GF-D8 (cell line): ENCODE measurements at regions not wholly inside any gene's neighbourhood (a gene's known extent, or its start where the extent isn't known, plus 50 kb on each side); places are given as distances from the start of the nearest gene placed in this dataset.
"Not testable (repeated sequence)": the region's sequence is repeated elsewhere in the genome, so short reads cannot be mapped to it uniquely, and the experiment has no call there.

Source experiments
- DNase-seq: peaks from one replicate; lab custom pipeline; 2025; lab: John Stamatoyannopoulos, UW

DNA sequence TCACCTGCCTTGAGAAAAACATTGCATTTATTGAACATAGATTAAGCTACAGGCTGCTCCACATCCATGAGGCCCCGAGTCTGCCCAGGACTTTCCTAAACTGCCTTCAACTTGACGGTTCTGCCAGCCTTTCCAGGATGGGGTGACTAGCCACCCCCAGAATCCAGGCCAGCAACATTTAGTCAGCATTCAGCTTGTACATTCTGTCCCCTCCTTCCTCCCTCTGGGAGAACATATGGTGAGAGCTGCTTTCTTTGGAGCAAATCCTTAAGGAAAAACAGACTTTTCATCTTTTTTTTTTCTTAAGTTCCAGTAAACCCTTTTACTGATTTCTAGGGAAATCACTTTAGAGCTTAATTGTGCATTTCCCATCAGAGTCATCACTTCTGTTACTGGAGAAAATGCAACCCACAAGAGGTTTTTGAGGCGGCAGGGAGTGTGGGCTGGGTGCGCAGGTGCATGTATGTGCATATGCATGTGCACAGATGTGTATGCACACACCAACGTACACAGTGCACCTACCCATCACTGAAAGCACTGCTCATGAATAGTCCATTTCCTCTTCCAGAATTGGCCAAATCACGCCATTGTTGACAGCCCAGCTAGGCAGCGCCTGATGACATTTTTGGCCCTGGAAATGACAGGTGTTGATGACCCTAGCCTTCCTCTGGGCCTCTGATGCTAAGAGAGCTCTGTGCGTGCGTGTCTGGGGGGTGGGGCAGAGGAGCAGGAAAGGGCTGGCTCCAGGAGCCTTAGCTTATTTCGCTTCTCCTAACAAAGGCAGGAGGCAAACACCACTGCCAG lies 145.6 kb downstream of the HSD17B3 start:
- no peak for DNase-seq

DNA sequence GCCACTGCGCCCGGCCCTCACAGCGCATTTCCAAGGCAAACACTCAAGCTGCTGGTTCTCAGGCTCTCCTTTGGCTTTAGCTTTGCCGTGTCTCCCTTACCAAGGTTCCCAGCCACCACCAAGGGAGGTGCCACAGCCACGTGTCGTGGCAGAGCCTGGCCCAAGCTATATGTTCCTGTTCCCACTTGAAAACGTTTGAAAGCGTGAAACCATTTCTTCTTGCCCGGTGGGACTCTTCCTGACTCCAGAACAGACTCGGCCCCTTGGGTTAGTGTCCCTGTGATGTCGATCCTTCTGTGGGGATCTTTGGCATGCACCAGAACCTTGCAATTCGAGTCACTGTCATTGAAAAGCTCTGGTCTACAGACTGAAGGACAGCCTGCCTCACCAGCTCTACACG lies 147.9 kb downstream of the HSD17B3 start:
- DNase-seq: no peak

DNA sequence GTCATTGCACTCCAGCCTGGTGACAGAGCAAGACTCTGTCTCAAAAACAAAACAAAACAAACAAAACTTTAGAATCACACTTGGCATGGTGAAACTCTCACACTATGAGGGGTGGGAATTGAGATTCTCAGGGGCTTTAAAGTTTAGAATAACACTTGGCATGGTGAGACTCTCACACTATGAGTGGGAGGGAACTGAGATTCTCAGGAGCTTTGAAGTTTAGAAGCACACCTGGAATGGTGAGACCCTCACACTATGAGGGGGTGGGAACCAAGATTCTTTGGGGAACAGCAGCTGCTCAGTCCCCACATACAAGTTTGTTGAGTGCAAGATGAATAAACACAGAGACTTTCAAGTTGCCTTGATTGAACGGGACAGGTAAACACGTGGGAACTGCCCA lies 149.4 kb downstream of the HSD17B3 start:
- DNase-seq: no peak

DNA sequence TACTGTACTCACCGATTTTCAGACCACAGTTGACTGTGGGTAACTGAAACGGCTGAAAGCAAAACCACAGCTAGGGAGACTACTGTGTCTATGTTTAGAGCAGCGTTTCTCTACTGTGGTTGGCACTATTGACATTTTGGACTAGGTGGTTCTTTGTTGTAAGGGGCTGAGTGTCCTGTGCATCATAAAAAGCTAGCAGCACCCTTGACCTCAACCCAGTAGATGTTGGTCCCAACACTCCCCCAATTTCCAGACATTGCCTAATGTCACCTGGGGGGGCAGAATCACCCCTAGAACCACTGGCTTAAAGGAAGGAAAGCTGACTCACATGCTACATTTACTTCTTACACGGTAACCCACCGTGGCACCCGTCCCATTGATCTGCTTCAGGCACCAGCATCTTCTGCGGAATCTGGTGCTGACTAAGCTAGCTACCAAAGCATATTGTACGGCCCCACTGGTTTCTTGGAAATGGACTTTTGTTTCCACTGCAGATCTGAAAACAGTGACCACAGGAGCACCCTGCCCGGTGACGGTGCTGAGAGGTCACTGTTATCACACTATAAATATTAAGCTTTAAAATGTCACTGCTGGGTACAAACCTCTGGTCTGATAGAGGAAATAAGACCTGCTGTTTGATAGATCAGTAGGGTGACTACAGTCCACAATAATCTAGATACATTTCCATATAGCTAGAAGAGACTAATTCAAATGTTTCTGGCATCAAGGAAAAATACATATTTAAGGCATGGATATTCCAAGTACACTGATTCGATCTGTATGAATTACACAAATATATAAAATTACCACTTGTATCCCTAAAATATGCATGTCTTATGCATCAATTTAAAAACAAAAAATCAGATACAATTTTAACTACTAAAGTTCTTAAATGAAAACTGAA lies 151.4 kb downstream of the HSD17B3 start:
- DNase-seq: no peak

DNA sequence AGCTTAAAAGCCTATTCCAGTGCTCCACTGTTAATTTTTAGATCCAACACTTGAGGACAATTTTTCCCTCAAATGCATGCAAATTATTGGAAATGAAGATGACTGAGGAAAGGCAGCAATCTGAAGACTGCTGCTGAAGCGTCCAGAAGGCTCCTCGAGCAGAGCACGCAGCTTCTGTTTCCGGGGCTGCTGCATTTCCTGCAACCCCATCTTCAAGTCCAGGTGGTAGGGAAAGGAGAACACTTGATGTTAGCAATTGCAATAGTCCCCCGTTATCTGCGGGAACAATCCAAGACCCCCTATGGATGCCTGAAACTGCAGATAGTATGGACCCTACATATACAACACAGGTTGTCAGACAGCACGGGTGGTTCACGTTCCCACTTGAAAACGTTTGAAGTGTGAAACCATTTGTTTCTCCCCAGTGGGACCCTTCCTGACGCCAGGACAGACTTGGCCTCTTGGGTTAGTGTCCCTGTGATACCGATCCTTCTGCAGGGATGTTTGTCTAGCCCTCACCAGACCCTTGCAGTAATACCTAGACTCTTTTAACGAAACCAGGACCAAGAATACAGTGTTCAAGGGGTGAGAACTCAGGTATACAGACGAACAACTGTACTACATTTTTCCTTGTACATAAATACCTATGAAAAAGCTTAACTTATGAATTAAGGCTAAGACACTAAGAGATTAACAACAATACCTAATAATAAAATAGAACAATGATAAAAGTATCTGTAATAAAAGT lies 152.3 kb downstream of the HSD17B3 start:
- no peak for DNase-seq

DNA sequence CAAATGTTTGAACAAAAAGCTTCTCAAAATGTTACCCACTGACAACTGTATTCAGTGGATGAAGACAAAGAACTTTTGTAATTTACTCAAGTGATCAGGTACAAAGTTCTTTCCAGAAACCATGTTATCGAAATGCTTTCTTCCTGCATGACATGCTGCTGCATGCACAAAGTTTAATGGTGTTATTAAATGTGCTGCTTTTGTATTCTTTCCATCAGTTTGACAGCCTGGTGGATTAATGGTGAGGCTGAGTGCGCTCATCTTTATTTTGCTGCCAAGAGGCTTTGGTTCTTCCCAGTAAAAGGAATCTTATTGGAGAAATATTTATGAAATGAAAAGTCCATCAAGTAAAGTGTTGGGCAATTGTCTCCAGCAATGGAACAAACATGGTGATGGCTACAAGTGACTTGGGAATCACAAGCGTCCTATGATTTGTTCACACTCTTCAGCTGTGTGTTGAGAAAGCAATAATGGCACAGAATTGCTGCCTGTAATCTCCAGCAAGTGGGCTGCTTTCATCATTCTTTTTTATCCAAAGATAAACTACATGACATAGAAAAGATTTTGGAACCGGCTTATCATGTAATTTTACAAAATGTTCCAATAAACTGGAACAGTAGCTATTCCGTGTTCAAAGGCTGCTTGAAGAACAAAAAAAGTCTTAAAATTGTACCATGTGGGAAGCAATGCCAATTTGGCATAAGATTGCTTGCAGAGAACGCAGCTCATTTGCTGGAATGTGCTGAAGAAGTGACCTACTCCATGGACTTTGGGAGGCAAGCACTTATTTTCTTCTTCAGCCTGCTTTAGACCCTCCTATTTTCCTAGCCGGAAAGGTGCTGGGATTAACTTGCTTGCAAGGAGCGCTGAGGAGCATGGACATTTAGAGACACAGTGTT lies 153.1 kb downstream of the HSD17B3 start:
- DNase-seq: no peak

DNA sequence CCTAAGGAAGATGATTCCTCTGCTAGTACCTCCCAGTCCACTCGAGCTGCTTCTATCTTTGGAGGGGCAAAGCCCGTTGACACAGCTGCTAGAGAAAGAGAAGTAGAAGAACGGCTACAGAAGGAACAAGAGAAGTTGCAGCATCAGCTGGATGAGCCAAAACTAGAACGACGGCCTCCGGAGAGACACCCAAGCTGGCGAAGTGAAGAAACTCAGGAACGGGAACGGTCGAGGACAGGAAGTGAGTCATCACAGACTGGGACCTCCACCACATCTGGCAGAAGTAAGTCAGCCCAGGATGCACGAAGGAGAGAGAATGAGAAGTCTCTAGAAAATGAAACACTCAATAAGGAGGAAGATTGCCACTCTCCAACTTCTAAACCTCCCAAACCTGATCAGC lies 154.9 kb downstream of the HSD17B3 start:
- not testable (repeated sequence) for DNase-seq

DNA sequence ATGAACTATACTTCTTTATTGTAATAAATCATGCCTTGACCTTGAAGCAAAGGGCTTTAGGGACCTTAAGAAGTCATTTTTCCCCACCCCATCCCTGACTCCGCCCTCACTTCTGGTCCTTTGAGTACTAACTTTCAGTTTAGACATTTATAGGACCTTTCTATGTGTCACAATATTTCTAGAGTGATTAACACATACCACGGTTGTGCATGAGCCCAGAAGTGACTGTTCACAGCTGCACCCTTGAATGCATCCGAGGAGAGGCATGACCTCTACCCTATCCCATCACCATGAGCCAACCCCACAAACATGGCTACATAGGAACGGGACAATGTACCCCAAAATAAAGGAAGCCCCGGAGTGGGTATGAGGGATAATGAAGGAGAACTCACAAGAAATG lies 160.3 kb downstream of the HSD17B3 start:
- no peak for DNase-seq

DNA sequence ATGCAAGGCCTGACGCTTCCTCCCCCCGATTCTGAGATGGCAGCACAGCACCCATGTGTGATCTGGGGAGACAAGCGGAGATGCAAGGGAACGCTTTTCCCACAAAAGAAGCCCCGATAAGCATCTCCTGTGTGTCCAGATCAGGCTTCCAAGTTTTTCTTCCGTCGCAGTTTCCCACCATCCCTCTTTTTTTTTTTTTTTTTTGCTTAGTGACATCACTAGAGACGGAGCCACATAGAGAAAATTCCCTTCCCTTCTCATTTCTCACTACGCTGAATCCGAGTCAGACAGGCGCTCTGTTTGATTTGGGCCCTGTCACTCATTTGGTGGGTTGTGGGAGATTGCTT lies 160.9 kb downstream of the HSD17B3 start:
- no peak for DNase-seq

DNA sequence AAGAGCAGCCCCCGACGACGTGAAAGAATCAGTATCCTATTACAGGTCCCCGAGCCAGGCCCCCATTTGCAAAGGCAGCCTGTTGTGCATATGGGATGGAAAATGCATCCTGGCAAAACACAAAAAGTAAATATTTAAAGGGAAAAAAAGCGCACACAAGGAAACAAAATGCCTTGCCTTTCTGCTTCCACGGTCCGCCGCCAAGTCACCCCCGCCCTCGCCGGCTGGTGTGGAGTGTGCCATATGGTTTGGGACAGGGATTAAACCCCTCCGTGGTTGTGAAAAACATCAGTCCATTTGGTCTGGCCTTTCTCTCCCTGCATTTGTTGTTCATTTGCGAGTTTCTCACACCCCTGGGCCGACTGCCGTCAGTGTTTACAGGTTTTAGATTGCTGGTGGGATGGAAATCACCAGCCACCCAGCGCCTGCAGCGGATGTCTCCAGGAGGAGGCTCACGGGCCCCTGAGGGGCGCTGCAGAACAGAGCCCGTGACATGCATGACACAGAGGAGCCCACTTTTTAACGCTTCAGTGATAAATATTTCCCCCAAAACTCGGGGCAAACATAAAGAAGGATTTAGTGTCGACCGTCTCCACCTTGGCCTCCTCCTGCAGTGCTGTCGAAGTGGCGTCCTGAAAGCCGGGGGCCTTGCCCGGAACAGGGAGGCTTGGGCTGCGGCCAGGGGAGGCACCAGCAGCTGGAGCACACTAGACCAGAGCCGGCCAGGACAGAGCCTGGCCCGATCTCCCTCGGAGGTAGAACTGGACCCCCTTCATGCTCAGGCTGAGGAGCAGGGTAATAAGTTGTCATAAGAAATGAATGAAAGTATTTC lies 161.5 kb downstream of the HSD17B3 start:
- DNase-seq: no peak

DNA sequence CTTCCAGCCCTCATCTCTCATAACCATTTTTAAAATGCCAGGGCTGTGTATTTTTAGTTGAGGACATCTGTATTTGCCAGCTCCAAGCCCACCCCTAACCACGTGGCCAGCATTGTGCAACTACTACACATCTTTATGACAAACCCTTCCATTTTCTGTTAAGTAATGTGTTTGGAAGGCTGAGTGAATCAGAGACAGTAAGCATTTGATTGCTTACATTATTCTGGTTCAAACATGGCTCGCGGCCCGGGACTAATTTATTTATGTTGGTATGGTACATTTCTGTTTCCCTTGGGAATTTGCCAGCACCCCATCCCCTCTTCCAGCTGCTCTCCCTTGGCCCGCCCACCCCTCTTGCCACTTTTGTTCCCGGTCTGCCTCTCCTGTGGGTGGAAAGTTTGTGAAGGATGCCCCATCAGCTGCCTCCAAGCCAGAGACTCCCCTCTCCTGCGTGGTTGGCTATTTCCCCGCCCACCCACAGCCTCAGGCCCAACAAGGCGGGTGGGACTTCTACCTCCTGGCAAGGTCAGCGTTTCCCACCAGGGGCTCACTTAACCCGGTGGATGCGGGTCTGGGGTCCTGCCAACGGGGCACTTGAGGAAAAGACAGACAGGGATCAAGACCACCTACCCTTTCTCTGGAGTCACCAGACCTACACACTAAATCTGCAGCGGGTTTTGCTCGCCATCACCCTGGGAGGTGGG lies 162.2 kb downstream of the HSD17B3 start:
- no peak for DNase-seq

DNA sequence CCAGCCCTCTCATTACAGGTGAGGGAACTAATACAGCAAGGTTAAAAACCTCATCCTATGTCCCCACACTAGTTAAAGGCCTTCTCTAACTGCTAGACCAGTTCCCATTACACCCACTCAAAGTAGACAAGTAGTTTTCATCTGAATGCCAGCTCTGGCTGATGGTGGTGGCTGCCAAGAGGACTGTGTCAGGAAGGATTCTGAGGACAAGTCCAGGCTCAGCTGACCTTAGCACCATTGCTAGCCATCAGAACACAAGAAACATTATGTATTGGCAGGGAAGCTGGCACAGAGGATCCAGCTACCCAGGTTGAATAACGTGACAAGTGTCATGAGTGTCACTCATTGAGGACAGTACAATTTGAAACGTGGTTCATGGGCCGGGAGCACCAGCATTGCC lies 163.4 kb downstream of the HSD17B3 start:
- DNase-seq: no peak

DNA sequence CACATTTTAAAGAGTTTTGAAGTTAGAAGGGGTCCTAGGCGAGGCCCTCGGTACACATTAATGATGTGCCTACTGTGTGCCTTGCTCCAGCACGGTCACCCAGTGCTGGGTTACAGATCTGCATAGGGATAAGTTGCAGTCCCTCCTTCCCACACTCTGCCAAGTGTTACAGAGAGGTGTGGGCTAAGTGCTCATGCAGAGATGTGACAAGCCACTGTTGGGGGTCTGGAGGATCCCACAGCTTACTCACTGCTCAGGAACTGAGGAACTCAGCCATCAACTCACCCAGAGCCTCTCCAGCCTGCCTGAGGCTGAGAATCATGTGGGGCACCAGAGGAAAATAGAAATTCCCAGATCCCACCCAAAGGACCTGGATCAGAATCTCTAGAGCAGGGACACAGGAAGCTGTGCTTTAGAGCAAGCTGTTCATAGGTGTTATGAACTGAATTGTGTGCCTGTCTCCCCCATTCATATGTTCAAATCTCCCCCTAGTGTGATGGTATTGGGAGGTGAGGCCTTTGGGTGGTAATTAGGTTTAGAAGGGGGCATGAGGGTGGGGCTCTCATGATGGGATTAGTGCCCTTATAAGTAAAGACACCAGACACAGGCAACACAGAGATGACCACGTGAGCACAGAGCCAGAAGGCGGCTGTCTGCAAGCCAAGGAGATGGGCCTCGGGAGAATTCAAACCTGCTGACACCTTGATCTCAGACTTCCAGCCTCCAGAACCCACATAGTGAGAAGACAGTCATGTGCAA lies 164.1 kb downstream of the HSD17B3 start:
- no peak for DNase-seq

DNA sequence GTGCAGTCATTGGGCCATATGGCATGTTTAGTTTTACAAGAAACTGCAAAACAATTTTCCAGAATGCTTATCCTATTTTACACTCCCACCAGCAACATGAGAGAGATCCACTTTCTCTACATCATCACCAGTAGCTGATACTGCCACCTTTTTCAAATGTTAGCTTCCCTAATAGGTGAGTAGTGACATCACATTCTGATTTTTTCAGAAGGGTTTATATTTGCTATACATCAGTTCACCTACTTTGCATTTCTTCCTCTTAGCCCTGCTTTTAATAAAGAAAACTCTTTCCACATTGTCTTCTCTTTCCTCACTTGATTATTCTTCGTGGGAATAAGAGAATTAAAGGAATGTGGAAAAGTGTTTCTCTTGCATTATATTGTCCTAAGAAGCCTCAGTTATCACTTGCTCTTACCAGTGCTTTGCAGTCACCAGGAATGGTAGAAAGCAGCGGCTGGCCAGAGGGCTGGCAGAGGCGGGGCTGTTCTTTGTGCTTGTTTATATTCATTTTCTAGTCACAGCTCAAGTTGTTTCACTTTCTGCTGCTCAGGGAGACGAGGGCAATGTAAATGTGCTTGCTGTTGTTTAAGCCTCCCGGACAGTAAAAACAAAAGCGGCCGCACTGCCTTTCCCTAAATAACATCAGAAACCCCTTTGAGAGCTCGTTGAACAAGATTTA lies 164.8 kb downstream of the HSD17B3 start:
- no peak for DNase-seq

DNA sequence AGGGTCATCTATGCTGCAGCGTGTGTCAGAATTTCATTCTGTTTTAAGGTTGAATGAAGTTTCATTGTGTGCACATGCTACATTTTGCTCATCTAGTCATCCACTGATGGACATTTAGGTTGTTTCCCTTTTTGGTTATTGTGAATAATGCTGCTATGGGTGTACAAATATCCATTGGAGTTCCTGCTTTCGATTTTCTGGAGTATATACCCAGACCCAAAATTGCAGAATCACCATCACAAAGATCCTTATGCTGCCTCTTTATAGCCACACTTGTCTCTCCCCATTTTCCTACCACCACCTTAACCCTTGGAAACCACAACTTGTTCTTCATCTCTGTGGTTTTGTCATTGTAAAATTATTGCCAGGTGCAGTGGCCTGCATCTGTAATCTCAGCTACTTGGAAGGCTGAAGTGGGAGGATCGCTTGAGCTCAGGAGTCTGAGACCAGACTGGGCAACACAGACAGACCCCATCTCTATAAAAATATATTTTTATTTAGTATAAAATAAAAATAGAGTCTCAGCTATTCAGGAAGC lies 166.2 kb downstream of the HSD17B3 start:
- no peak for DNase-seq

DNA sequence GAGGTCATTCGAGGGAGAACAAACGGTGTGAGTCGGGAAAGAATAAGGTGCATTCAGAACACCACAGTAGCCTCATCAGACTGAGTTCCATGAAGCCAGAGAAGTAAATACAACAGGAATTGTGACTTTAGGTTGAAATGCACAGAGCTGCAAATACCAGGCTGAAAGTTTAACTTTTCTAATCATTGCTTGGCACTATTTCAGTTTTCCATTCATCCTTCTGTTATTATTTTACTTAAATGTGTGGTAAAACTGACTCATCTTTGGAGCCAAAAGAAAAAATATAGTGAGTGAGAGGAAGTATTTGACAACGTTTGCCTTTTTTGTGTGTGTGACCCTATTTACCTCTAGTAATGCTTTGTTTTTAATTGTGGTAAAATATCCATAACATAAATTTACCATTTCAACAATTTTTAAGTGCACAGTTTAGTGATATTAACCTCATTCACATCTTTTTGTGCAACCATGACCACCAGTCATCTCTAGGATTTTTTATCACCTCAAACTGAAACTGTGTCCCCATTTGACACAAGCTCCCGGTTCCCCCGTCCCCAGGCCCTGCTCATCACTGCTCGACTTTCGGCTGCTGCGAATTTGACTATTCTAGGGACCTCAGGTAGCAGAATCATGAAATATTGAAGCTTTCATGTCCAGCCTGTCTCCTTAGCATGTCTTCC lies 166.8 kb downstream of the HSD17B3 start:
- DNase-seq: no peak

DNA sequence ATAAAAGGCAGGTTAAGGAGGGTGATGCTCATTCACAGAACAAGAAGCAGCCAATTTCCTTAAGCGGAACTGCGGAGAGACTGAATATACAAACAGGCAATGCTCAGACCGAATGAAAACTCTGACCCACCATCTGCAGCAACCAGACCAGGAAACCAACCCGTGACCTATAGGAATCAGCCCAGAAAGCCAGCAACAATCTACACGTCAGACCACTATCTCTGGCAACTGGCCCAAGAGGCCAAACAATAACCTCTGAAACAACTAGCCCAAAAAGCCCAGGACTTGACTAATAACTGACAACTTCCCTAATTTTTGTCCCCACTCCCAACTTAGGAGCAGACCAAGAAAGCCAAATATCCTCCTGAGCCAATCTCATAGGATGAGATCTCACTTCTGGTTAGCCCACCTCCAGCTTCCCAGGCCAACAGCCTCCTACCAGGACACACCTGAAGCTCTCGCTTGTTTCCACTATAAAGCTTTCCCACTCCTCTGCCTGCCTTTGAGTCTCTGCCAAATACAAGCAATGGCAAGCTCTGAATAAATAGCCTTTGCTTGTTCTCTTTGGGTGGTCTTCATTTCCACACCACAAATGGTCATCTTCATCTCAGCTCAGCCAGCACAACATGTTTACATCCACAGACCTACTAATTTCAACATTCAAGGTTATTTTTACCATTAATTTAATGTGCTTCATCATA lies 168.5 kb downstream of the HSD17B3 start:
- DNase-seq: no peak
